K562 (cell line): ENCODE measurements at regions not wholly inside any gene's neighbourhood (a gene's known extent, or its start where the extent isn't known, plus 50 kb on each side); places are given as distances from the start of the nearest gene placed in this dataset.

Source experiments
- ATAC-seq: fragments of 200-7000 bp; cut with Tn5 transposase; 3 replicates; pipeline ENCODE4 v1.9.1; 2020; ENCODE audit warnings: moderate library complexity
- BruUV-seq: library from RNA; stranded (reverse); fragments of 400-500 nt; replicated peaks from 2 replicates; lab custom pipeline; 2021; lab: Mats Ljungman, UMichigan
- CTCF ChIA-PET: fragments of 300-600 bp; formaldehyde crosslinking; extraction: SDS; loops from one replicate; lab custom pipeline; 2021; ENCODE audit warnings: low intra/inter-chr PET ratio; lab: Yijun Ruan, JAX
- POLR2A ChIA-PET: fragments of 300-600, 350-650 bp; sonication (Branson Sonifier 250); formaldehyde crosslinking; extraction: SDS; loops from one replicate; lab custom pipeline; 2021; ENCODE audit warnings: antibody characterized with exemption, inconsistent platforms; lab: Yijun Ruan, JAX
- DNase-seq, 4 experiments: peaks; one replicate each; pipeline versions ENCODE4 v3.0.0 to v3.0.0-alpha.2; 2011 to 2018; ENCODE audit warnings: low spot score in 3 of 4, mixed read lengths in 3 of 4; ENCODE audit errors: extremely low read depth in 1 of 4
- FAIRE-seq: peaks from 2 replicates; lab custom pipeline; 2011; peaks lifted over from hg19 to GRCh38; lab: Jason Lieb, UNC
- H2AFZ ChIP-seq: 2 replicates; pipeline ENCODE4 v1.6.0; 2011; ENCODE audit warnings: low read depth, low read length, control low read depth, inconsistent platforms
- H3K27ac ChIP-seq: fragments of 200-600 bp; 3 replicates; pipeline ENCODE4 v1.8.0; 2011; ENCODE audit warnings: low read depth, mild to moderate bottlenecking, control low read depth, inconsistent platforms, low read length, moderate library complexity, mixed read lengths; ENCODE audit errors: extremely low read depth
- H3K27me3 ChIP-seq, 2 experiments: fragments of 300-600 bp in 1 of 2; 2 replicates in 1 of 2; 3 replicates in 1 of 2; pipeline versions ENCODE4 v1.6.0 to v1.8.0; 2011; ENCODE audit warnings: inconsistent platforms in 2 of 2, low read length in 2 of 2, mild to moderate bottlenecking in 1 of 2, mixed read lengths in 1 of 2, moderate library complexity in 1 of 2; ENCODE audit not compliant: control insufficient read depth in 2 of 2, insufficient read depth in 2 of 2
- H3K36me3 ChIP-seq: fragments of 300-600 bp; 3 replicates; pipeline ENCODE4 v1.8.0; 2011; ENCODE audit warnings: mild to moderate bottlenecking, low read length, inconsistent platforms; ENCODE audit not compliant: control insufficient read depth, insufficient read depth
- H3K4me1 ChIP-seq, 2 experiments: fragments of 200-600 bp in 1 of 2; replicated peaks in 1 of 2; 2 replicates in 1 of 2; 3 replicates in 1 of 2; pipeline versions ENCODE4 v1.5.1 to v1.8.0; 2011; ENCODE audit warnings: inconsistent platforms in 2 of 2, low read length in 2 of 2, mild to moderate bottlenecking in 1 of 2, mixed read lengths in 1 of 2, moderate library complexity in 1 of 2; ENCODE audit not compliant: control insufficient read depth in 2 of 2, insufficient read depth in 2 of 2
- H3K4me2 ChIP-seq: 2 replicates; pipeline ENCODE4 v1.6.1; 2011; ENCODE audit warnings: low read length, control low read depth, inconsistent platforms, mixed read lengths; ENCODE audit not compliant: insufficient read depth
- H3K4me3 ChIP-seq: fragments of 200-600 bp; sonication (generic), shearing (Covaris generic); 2 replicates; pipeline ENCODE4 v1.5.1; 2016; ENCODE audit warnings: control low read depth, inconsistent platforms
- H3K79me2 ChIP-seq: fragments of 200-600 bp; 3 replicates; pipeline ENCODE4 v1.8.0; 2011; ENCODE audit warnings: low read length, inconsistent platforms; ENCODE audit not compliant: control insufficient read depth, insufficient read depth
- H3K9ac ChIP-seq, 2 experiments: 2 replicates each; pipeline versions ENCODE4 v1.6.0 to v1.6.1; 2011; ENCODE audit warnings: low read depth in 2 of 2, low read length in 2 of 2, control low read depth in 1 of 2, inconsistent platforms in 1 of 2, mild to moderate bottlenecking in 1 of 2, mixed read lengths in 1 of 2; ENCODE audit not compliant: insufficient read depth in 1 of 2
- H3K9me1 ChIP-seq: one replicate; pipeline ENCODE4 v1.6.0; 2011; ENCODE audit warnings: inconsistent platforms, mild to moderate bottlenecking, low read length, moderate library complexity; ENCODE audit not compliant: control insufficient read depth, insufficient read depth
- H3K9me3 ChIP-seq: replicated peaks from 2 replicates; pipeline ENCODE4 v1.5.1; 2011; ENCODE audit warnings: low read depth, low read length, inconsistent platforms; ENCODE audit not compliant: control insufficient read depth, insufficient read depth
- H4K20me1 ChIP-seq: replicated peaks from 2 replicates; pipeline ENCODE4 v1.6.1; 2011; ENCODE audit warnings: low read length, inconsistent platforms, mixed read lengths; ENCODE audit not compliant: control insufficient read depth, insufficient read depth
- DNMT1 ChIP-seq: fragments of 450-650 bp; IDR thresholded peaks from 2 replicates; pipeline ENCODE4 v1.6.1; 2016; ENCODE audit warnings: antibody characterized with exemption, mild to moderate bottlenecking
- KLF6 ChIP-seq: fragments of 250-450 bp; sonication (Bioruptor Pico); IDR thresholded peaks from 2 replicates; pipeline ENCODE4 v1.4.0; 2020; ENCODE audit warnings: mild to moderate bottlenecking, moderate library complexity, borderline replicate concordance
- PCBP1 ChIP-seq: fragments of 200-400 bp; formaldehyde crosslinking; IDR thresholded peaks from 2 replicates; pipeline ENCODE4 v1.6.1; 2018; ENCODE audit warnings: mild to moderate bottlenecking, low read depth, low read length; ENCODE audit not compliant: poor library complexity, severe bottlenecking
- SIN3A ChIP-seq, 2 experiments: fragments of 150-350 bp in 1 of 2; IDR thresholded peaks; 2 replicates each; pipeline ENCODE4 v1.6.1; 2011 to 2016; ENCODE audit warnings: borderline replicate concordance in 2 of 2, low read depth in 2 of 2, low read length in 2 of 2, mild to moderate bottlenecking in 2 of 2, moderate library complexity in 2 of 2; ENCODE audit not compliant: control insufficient read depth in 1 of 2
- SMARCA4 ChIP-seq: fragments of 450-650 bp; IDR thresholded peaks from 2 replicates; pipeline ENCODE4 v1.6.1; 2016
- SMARCB1 ChIP-seq: IDR thresholded peaks from 2 replicates; pipeline ENCODE4 v1.6.1; 2011; ENCODE audit warnings: improper control_type of control experiment, low read depth; ENCODE audit not compliant: insufficient read length
- ZBTB17 ChIP-seq: fragments of 450-650 bp; formaldehyde crosslinking; IDR thresholded peaks from 2 replicates; pipeline ENCODE4 v1.4.0; 2020; ENCODE audit warnings: mild to moderate bottlenecking
- ZNF324 ChIP-seq: fragments of 250-450 bp; sonication (Bioruptor Pico); IDR thresholded peaks from 2 replicates; pipeline ENCODE4 v1.4.0; 2020; ENCODE audit warnings: mild to moderate bottlenecking
- ZNF717 ChIP-seq: fragments of 250-450 bp; sonication (Bioruptor Pico); IDR thresholded peaks from 2 replicates; pipeline ENCODE4 v1.5.0; 2021
- ZSCAN32 ChIP-seq: fragments of 450-650 bp; formaldehyde crosslinking; IDR thresholded peaks from 2 replicates; pipeline ENCODE4 v1.4.0; 2020; ENCODE audit warnings: mild to moderate bottlenecking, moderate library complexity
- WGBS: fragments of 100-300 bp; shearing (Covaris generic); methylation state at CpG from one replicate; pipeline ENCODE4 v1.1.6; 2016; ENCODE audit warnings: low coverage, mixed read lengths; ENCODE audit not compliant: insufficient coverage; ENCODE audit errors: missing lambda C conversion rate; 5-methylcytosine and 5-hydroxymethylcytosine counted together
- in situ Hi-C: fragments of 300-500 bp; cut with MboI; formaldehyde crosslinking; loops from 4 replicates; pipeline ENCODE4 v1.15.0; 2018; ENCODE audit warnings: inconsistent platforms, mixed read lengths
- intact Hi-C: fragments of 100-400 bp; cut with micrococcal nuclease; formaldehyde crosslinking; loops from 2 replicates; pipeline ENCODE4 v1.14.2; 2022
- TF ChIP-seq, protein P1 (sequence below): fragments of 250-450 bp; sonication (Bioruptor Pico); IDR thresholded peaks from 2 replicates; pipeline ENCODE4 v1.8.0; 2021; ENCODE audit warnings: moderate library complexity, mild to moderate bottlenecking, inconsistent platforms
- TF ChIP-seq, protein P2 (sequence below): fragments of 450-650 bp; IDR thresholded peaks from 2 replicates; pipeline ENCODE4 v1.6.1; 2016; ENCODE audit warnings: low read depth, mild to moderate bottlenecking, moderate library complexity

DNA sequence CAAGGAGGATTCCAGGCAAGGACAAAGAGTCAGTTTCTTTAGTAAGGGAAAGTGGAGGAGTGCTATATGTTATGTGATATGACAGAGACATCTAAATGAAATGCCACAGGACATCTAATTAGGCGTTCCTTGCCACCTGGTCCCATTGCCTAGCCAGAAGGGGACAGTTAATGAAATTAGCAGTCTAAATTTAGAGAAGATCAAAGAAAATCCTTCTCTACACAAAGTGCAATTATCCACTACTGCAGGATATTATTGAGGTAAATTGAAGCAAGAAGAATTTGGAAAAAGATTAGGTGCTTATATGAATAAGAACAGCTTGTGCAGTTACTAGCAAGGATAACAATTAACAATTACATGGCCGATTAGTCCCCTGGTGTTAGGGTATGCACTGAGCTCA, 495.3 kb upstream of the NMUR2 start (continued):
- TF ChIP-seq PCBP1 (no peak), SMARCA4 (no peak), ZBTB17 (CRISPR knock-in tag) (no peak)
- TF ChIP-seq, protein P1, sequence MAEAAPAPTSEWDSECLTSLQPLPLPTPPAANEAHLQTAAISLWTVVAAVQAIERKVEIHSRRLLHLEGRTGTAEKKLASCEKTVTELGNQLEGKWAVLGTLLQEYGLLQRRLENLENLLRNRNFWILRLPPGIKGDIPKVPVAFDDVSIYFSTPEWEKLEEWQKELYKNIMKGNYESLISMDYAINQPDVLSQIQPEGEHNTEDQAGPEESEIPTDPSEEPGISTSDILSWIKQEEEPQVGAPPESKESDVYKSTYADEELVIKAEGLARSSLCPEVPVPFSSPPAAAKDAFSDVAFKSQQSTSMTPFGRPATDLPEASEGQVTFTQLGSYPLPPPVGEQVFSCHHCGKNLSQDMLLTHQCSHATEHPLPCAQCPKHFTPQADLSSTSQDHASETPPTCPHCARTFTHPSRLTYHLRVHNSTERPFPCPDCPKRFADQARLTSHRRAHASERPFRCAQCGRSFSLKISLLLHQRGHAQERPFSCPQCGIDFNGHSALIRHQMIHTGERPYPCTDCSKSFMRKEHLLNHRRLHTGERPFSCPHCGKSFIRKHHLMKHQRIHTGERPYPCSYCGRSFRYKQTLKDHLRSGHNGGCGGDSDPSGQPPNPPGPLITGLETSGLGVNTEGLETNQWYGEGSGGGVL (CRISPR knock-in tag) = no peak
- TF ChIP-seq, protein P2, sequence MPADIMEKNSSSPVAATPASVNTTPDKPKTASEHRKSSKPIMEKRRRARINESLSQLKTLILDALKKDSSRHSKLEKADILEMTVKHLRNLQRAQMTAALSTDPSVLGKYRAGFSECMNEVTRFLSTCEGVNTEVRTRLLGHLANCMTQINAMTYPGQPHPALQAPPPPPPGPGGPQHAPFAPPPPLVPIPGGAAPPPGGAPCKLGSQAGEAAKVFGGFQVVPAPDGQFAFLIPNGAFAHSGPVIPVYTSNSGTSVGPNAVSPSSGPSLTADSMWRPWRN = no peak

DNA sequence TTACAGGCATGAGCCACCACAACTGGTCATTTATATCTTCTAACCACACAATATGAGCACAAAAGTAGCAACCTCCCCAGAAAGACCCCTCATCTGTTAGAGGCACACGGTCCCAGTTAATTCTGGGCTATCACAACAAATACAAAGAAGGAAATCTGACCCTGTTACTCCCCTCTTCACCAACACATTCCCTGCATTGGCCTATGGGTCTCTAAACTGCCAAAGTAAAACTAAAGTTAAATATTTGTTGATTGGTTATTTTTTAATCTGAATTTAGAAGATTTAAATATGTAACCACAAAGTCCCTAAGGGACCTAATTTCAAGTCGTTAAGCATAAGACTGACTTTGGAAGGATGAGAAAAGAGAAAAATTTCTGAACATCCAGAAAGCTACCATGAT, 496.7 kb upstream of the NMUR2 start:
- no peaks in the 10 kb centered on the region for H3K36me3 ChIP-seq
- H3K9me3 ChIP-seq = no peaks in the 10 kb centered on the region
- ChIA-PET POLR2A (no interaction called here), CTCF (no interaction called here)
- intact Hi-C loops (no loop called here), in situ Hi-C loops (no loop called here)
- no peaks in the 10 kb centered on the region for H3K9me1 ChIP-seq
- no peak overlapping the region for H3K4me2 ChIP-seq
- no TSS peak for BruUV-seq
- H2AFZ ChIP-seq = no peak overlapping the region
- no peak overlapping the region for H3K9ac ChIP-seq
- TF ChIP-seq ZSCAN32 (CRISPR knock-in tag) = no peak
- TF ChIP-seq ZNF717 (CRISPR knock-in tag) = no peak
- TF ChIP-seq SIN3A (IDR thresholded peaks at IDR 0.05; ENCODE audit: borderline replicate concordance in 2 of 2, control insufficient read depth in 1 of 2, low read depth in 2 of 2, low read length in 2 of 2) = no peak
- TF ChIP-seq ZNF324 (CRISPR knock-in tag) = no peak
- no peak for TF ChIP-seq SMARCB1
- no peak for TF ChIP-seq DNMT1
- no peak for TF ChIP-seq KLF6
- H3K27me3 ChIP-seq = no peaks in the 10 kb centered on the region
- H3K79me2 ChIP-seq = no peaks in the 10 kb centered on the region
- no peak overlapping the region for H3K4me3 ChIP-seq
- DNase-seq = no peak
- WGBS = 0% methylated on average over 2 of the region's 2 CpGs
- H3K27ac ChIP-seq = no peak overlapping the region
- FAIRE-seq = no peak
- no peaks in the 10 kb centered on the region for H4K20me1 ChIP-seq
- no peaks in the 10 kb centered on the region for H3K4me1 ChIP-seq
- ATAC-seq = no peak
